Skeletal muscle satellite cell (primary cell): ENCODE measurements at regions not wholly inside any gene's neighbourhood (a gene's known extent, or its start where the extent isn't known, plus 50 kb on each side); places are given as distances from the start of the nearest gene placed in this dataset.
"Not testable (repeated sequence)": the region's sequence is repeated elsewhere in the genome, so short reads cannot be mapped to it uniquely, and the experiment has no call there.

Source experiments
- H3K27me3 ChIP-seq: 2 replicates; pipeline ENCODE4 v1.7.0; 2013; ENCODE audit warnings: low read length; ENCODE audit not compliant: control insufficient read depth, insufficient read depth
- H3K36me3 ChIP-seq: 2 replicates; pipeline ENCODE4 v1.7.0; 2013; ENCODE audit warnings: mild to moderate bottlenecking, control low read depth, low read length; ENCODE audit not compliant: insufficient read depth
- H3K4me1 ChIP-seq: 2 replicates; pipeline ENCODE4 v1.7.0; 2013; ENCODE audit warnings: low read length; ENCODE audit not compliant: control insufficient read depth, insufficient read depth
- H3K4me2 ChIP-seq: 2 replicates; pipeline ENCODE4 v1.7.0; 2013; ENCODE audit warnings: mild to moderate bottlenecking, low read length
- H3K4me3 ChIP-seq: 2 replicates; pipeline ENCODE4 v1.7.0; 2013; ENCODE audit warnings: low read length
- H3K9ac ChIP-seq: 2 replicates; pipeline ENCODE4 v1.7.0; 2013; ENCODE audit warnings: mild to moderate bottlenecking, low read depth, low read length, moderate library complexity
- H3K9me3 ChIP-seq: replicated peaks from 2 replicates; pipeline ENCODE4 v1.7.0; 2013; ENCODE audit warnings: mild to moderate bottlenecking, control low read depth, low read length

DNA sequence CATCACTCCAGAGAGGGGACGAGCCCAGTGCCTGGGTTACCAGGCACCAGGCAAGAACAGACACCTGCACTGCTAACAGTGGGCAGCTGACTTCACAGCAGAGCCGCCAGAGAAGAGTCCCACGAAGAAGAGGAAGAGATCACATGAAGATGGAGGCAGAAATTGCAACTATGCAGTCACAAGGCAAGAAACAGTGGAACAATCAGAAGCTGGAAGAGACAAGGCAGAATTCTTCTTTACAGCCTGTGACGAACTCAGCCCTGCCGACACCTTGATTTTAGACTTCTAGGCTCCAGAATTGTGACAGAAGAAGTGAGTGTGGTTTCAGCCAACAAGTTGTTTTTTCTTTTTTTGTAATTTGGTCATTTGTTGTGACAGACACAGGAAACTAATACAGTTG, 59.2 kb downstream of the IL12A start:
- Histone ChIP-seq H3K4me1 (no peaks in the 10 kb centered on the region), H3K36me3 (no peaks in the 10 kb centered on the region), H3K4me2 (no peak overlapping the region), H3K9me3 (no peaks in the 10 kb centered on the region), H3K9ac (no peak overlapping the region), H3K4me3 (no peak overlapping the region), H3K27me3 (no peaks in the 10 kb centered on the region)

DNA sequence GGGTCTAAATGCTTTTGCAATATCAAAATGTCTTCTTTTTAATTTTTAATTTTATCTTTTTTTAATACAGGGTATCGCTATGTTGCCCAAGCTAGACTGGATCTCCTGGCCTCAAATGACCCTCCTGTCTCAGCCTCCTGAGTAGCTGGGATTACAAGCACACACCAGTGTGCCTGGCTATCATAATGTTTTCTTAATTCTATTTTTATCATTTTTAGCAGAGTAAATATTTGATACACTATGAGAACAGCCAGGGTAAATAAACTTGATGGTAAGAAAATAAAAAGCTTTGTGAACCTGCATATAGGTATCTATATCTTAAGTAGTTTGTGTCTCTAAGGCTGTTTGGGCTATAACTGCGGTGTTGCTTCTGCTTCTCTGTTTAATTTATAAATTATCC, 60.4 kb downstream of the IL12A start:
- Histone ChIP-seq H3K27me3 (no peaks in the 10 kb centered on the region), H3K4me3 (no peak overlapping the region), H3K9me3 (no peaks in the 10 kb centered on the region), H3K4me2 (no peak overlapping the region), H3K4me1 (no peaks in the 10 kb centered on the region), H3K36me3 (no peaks in the 10 kb centered on the region), H3K9ac (no peak overlapping the region)

DNA sequence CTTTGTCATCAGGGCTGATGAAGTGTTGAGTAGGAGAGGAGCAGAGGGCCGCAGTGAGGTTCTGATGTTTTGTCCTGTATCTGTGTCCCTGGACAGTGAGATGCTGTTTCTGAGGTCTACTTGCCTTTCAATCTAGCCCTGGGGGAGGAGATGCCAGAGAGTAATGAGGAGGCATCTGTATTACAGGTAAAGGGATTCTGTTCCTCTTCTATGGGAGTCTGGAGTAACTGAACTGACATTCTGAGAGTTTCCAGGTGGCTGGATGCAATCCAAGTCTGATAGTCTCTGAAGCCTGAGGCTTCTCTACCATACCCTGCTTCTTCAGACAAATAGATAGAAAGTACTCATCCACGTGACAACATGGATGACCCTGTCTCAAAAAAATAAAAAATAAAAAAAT, 60.9 kb downstream of the IL12A start:
- no peaks in the 10 kb centered on the region for H3K9me3 ChIP-seq
- H3K4me2 ChIP-seq = no peak overlapping the region
- no peaks in the 10 kb centered on the region for H3K36me3 ChIP-seq
- no peaks in the 10 kb centered on the region for H3K4me1 ChIP-seq
- H3K4me3 ChIP-seq = no peak overlapping the region
- H3K9ac ChIP-seq = no peak overlapping the region
- H3K27me3 ChIP-seq = no peaks in the 10 kb centered on the region

DNA sequence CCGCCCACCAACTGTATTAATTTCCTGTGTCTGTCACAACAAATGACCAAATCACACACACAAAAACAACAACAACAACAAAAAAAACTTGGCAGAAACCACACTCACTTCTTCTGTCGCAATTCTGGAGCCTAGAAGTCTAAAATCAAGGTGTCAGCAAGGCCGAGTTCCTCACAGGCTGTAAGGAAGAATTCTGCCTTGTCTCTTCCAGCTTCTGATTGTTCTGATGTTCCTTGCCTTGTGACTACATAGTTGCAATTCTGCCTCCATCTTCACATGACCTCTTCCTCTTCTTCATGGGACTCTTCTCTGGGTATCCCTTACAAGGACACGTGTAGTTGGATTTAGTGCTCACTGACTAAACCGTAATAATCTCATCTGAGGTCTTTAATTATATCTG, 61.4 kb downstream of the IL12A start:
- Histone ChIP-seq H3K4me1 (no peaks in the 10 kb centered on the region), H3K27me3 (no peaks in the 10 kb centered on the region), H3K36me3 (no peaks in the 10 kb centered on the region), H3K4me3 (no peak overlapping the region), H3K9ac (no peak overlapping the region), H3K9me3 (no peaks in the 10 kb centered on the region), H3K4me2 (no peak overlapping the region)

DNA sequence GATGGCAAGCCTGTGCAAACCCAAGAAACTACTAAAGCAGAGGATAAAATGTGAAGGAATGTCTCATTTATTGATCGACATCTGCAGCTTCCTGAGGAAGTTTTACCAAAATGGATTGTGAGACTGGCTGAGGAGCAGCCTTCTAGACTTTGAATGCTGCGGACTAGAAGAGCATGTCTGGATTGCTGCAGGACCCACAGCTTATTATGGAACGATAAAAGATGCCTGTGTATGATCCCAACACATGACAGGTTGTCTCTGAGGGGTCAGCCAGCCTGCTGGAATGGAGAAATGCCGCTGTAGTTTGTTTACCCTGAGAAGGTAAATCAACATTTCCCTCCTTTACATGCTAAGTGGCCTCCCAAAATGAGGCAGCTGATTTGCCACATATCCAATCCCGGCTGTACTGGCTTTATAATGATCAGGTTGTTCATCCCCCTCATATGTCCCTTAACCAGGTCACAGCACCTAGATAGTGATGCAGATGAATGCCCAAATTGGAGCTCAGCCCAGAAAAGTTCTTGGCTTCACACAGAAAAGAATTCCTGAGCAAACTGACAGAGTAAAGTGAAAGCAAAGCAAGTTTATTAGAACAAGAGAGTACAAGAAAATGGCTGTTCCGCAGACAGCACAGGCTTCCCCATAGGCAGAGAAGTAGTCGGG, 63.9 kb downstream of the IL12A start:
- no peaks in the 10 kb centered on the region for H3K9me3 ChIP-seq
- H3K36me3 ChIP-seq = no peaks in the 10 kb centered on the region
- no peak overlapping the region for H3K4me3 ChIP-seq
- peak overlapping the region; percentile 4 for H3K4me2 ChIP-seq
- peaks cover 3% of the 10 kb centered on the region for H3K27me3 ChIP-seq
- H3K9ac ChIP-seq = no peak overlapping the region
- H3K4me1 ChIP-seq = no peaks in the 10 kb centered on the region

DNA sequence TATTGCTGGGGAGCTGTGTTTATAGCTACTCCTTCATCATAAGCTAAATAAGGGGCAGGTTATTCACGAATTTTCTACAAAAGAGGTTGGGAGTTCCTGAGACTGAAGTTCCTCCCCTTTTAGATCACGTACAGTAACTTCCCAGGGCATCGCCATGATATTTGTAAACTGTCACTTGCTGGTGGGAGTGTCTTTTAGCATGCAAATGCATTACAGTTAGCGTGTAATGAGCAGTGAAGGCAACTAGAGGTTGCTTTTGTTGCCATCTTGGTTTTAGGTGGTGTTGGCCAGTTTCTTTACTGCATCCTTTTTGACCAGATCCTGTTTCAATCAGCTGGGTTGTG, 64.4 kb downstream of the IL12A start:
- Histone ChIP-seq H3K9me3 (no peaks in the 10 kb centered on the region), H3K4me1 (no peaks in the 10 kb centered on the region), H3K9ac (no peak overlapping the region), H3K4me2 (peak overlapping the region; percentile 4), H3K27me3 (peaks cover 4% of the 10 kb centered on the region), H3K36me3 (no peaks in the 10 kb centered on the region), H3K4me3 (no peak overlapping the region)

DNA sequence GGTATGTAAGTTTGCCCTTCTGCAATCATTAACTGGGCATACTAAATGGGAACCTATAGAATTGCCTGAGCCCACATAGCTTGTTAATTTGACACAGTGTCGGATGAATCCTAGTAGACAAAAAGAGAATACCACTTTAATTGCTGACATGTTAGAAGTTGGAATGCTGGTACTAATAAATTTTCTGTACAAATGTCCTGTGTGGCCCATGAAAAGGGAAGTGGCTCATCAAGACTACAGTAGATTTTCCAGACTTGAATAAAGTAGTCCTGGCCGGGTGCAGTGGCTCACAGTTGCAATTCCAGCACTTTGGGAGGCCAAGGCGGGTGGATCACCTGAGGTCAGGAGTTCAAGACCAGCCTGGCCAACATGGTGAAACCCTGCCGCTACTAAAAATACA, 66.2 kb downstream of the IL12A start:
- peaks cover 12% of the 10 kb centered on the region for H3K27me3 ChIP-seq
- H3K4me3 ChIP-seq, H3K4me2 ChIP-seq, H3K9ac ChIP-seq, H3K9me3 ChIP-seq, H3K36me3 ChIP-seq, H3K4me1 ChIP-seq: not testable (repeated sequence)

DNA sequence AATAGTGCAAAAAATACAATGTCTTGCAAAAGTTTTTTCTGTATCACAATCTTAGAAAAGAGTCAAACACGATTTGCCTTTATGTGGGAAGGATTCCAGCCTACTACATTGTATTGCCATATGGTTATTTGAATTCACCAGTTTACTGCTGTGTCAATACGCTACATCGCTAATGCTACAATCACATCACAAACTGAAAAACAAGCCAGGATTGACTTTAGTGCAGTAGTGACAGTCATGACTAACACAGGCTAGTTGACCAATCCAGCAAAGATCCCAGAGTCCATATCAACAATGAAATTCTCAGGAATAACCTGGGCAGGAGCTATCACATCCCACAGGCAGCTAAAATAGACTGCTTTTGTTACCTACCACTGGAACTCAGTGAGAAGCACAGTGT, 67.0 kb downstream of the IL12A start:
- Histone ChIP-seq H3K4me3 (no peak overlapping the region), H3K9ac (no peak overlapping the region), H3K9me3 (no peaks in the 10 kb centered on the region), H3K36me3 (no peaks in the 10 kb centered on the region), H3K4me1 (no peaks in the 10 kb centered on the region), H3K4me2 (no peak overlapping the region), H3K27me3 (peaks cover 12% of the 10 kb centered on the region)

DNA sequence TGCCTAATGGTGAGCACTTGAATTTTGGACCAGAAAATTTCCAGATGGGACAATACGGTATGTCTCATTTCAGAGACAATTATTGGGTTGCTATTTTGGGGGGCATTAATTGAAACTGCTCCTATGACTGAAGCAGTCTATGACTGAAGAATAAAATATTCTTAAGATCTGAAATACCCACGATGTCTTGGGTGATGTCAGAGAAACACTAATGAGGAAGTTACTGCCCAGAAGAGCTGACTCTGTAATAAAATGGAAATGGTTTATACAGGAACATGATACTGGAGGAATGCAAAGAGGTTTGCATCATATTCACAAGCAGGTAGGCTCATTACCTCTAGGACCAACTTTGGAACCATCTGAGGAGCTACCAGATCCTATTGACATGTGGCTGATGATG, 68.7 kb downstream of the IL12A start:
- no peak overlapping the region for H3K4me2 ChIP-seq
- no peak overlapping the region for H3K9ac ChIP-seq
- peaks cover 12% of the 10 kb centered on the region for H3K27me3 ChIP-seq
- no peaks in the 10 kb centered on the region for H3K36me3 ChIP-seq
- no peaks in the 10 kb centered on the region for H3K4me1 ChIP-seq
- no peak overlapping the region for H3K4me3 ChIP-seq
- no peaks in the 10 kb centered on the region for H3K9me3 ChIP-seq

DNA sequence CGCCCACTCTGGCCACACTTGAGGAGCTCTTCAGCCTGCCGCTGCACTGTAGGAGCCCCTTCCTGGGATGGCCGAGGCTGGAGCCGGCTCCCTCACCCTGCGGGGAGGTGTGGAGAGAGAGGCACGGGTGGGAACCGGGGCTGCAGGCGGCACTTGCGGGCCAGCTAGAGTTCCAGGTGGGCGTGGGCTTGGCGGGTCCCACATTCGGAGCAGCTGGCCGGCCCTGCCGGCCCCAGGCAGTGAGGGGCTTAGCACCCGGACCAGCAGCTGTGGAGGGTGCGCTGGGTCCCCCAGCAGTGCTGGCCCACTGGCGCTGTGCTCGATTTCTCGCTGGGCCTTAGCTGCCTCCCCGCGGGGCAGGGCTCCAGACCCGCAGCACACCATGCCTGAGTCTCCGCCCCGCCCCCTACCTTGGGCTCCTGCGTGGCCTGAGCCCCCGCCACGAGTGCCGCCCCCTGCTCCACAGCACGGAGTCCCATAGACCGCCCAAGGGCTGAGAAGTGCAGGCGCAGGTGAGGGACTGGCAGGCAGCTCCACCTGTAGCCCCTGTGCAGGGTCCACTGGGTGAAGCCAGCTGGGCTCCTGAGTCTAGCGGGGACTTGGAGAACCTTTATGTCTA, 71.9 kb downstream of the IL12A start:
- Histone ChIP-seq H3K4me2 (no peak overlapping the region), H3K9me3 (no peaks in the 10 kb centered on the region), H3K4me1 (no peaks in the 10 kb centered on the region), H3K36me3 (no peaks in the 10 kb centered on the region), H3K4me3 (no peak overlapping the region), H3K27me3 (peaks cover 12% of the 10 kb centered on the region), H3K9ac (no peak overlapping the region)

DNA sequence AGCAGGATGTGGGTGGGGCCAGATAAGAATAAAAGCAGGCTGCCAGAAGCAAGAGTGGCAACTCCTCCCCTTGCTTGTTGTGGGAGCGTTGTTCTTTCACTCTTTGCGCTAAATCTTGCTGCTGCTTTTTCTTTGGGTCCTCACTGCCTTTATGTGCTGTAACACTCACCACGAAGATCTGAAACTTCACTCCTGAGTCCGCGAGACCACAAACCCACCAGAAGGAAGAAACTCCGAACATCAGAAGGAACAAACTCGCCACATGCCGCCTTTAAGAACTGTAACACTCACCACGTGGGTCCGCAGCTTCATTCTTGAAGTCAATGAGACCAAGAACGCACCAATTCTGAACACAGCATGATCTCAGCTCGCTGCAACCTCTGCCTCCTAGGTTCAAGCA, 72.9 kb downstream of the IL12A start:
- Histone ChIP-seq H3K4me1 (no peaks in the 10 kb centered on the region), H3K4me2 (no peak overlapping the region), H3K9me3 (no peaks in the 10 kb centered on the region), H3K4me3 (no peak overlapping the region), H3K9ac (no peak overlapping the region), H3K36me3 (no peaks in the 10 kb centered on the region), H3K27me3 (peaks cover 12% of the 10 kb centered on the region)

DNA sequence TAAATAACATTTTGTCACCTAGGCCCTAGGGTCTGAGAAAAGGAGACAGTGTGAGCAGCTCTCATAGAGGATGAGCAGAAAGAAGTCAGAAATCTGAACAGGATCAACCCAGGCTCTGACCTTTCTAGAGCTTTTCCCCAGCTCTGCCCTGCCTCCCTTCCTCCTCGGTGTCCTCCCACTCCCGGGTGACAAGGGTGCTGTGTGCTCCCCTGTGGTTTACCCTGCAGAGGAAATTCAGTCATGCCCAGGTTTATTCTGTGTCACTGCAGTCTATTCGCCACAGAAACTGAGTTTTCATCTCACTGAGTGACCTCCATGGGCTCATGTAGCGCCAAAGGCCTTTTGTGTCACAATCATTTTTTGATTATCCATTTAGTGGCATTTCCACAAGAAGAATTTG, 76.6 kb downstream of the IL12A start:
- H3K9me3 ChIP-seq = no peaks in the 10 kb centered on the region
- no peaks in the 10 kb centered on the region for H3K4me1 ChIP-seq
- H3K36me3 ChIP-seq = no peaks in the 10 kb centered on the region
- peaks cover 13% of the 10 kb centered on the region for H3K27me3 ChIP-seq
- H3K4me2 ChIP-seq = no peak overlapping the region
- no peak overlapping the region for H3K4me3 ChIP-seq
- H3K9ac ChIP-seq = no peak overlapping the region
